CD4-positive, alpha-beta T cell (primary cell): ENCODE measurements at regions not wholly inside any gene's neighbourhood (a gene's known extent, or its start where the extent isn't known, plus 50 kb on each side); places are given as distances from the start of the nearest gene placed in this dataset.

Experiments used
- ATAC-seq: fragments of 200-7000 bp; cut with Tn5 transposase; one replicate; pipeline ENCODE4 v1.10.0; 2022; ENCODE audit warnings: mild to moderate bottlenecking; ENCODE audit not compliant: poor library complexity
- CTCF ChIA-PET: fragments of 350-600 bp; sonication (Branson Sonifier 250); formaldehyde crosslinking; loops from one replicate; lab custom pipeline; 2021; ENCODE audit warnings: antibody characterized with exemption, inconsistent platforms; lab: Charles Lee
- POLR2A ChIA-PET: fragments of 350-600 bp; sonication (Branson Sonifier 250); formaldehyde crosslinking; loops from one replicate; lab custom pipeline; 2021; ENCODE audit warnings: antibody characterized with exemption, inconsistent platforms; lab: Charles Lee
- DNase-seq, 14 experiments: peaks; one replicate each; pipeline ENCODE4 v3.0.0-alpha.2; 2013 to 2020; ENCODE audit warnings: mixed read lengths in 2 of 14
- H3K27ac ChIP-seq, 2 donors: one replicate each; pipeline versions ENCODE4 v1.5.1 to v1.7.0; 2013; ENCODE audit warnings: low read length in 2 of 2, low read depth in 1 of 2, mild to moderate bottlenecking in 1 of 2
- H3K27me3 ChIP-seq, 2 experiments: 1 replicate in 1 of 2; 2 replicates in 1 of 2; pipeline versions ENCODE4 v1.6.1 to v1.7.0; 2013; ENCODE audit warnings: low read length in 2 of 2, control low read depth in 1 of 2, mild to moderate bottlenecking in 1 of 2, moderate library complexity in 1 of 2; ENCODE audit not compliant: insufficient read depth in 2 of 2, control insufficient read depth in 1 of 2
- H3K36me3 ChIP-seq: one replicate; pipeline ENCODE4 v1.6.1; 2013; ENCODE audit warnings: low read length, control low read depth; ENCODE audit not compliant: insufficient read depth
- H3K4me1 ChIP-seq: one replicate; pipeline ENCODE4 v1.6.1; 2013; ENCODE audit warnings: low read length, control low read depth; ENCODE audit not compliant: insufficient read depth
- H3K4me3 ChIP-seq: one replicate; pipeline ENCODE4 v1.5.1; 2013; ENCODE audit warnings: mild to moderate bottlenecking, low read length, moderate library complexity
- H3K9me3 ChIP-seq, 2 experiments: 1 replicate in 1 of 2; 2 replicates in 1 of 2; pipeline versions ENCODE4 v1.6.1 to v1.7.0; 2013; ENCODE audit warnings: low read length in 2 of 2, mild to moderate bottlenecking in 2 of 2, control low read depth in 1 of 2, moderate library complexity in 1 of 2; ENCODE audit not compliant: control insufficient read depth in 1 of 2, insufficient read depth in 1 of 2
- H3K27ac Mint-ChIP-seq: one replicate; pipeline ENCODE4 v1.8.0; 2020; ENCODE audit warnings: mixed read lengths
- H3K27me3 Mint-ChIP-seq: one replicate; pipeline ENCODE4 v1.8.0; 2021; ENCODE audit warnings: mixed read lengths
- H3K36me3 Mint-ChIP-seq: one replicate; pipeline ENCODE4 v1.8.0; 2021; ENCODE audit warnings: low read depth, mixed read lengths
- H3K4me1 Mint-ChIP-seq: one replicate; pipeline ENCODE4 v1.8.0; 2021; ENCODE audit warnings: low read depth, mixed read lengths
- H3K4me3 Mint-ChIP-seq: one replicate; pipeline ENCODE4 v1.8.0; 2020; ENCODE audit warnings: mild to moderate bottlenecking, mixed read lengths
- H3K9me3 Mint-ChIP-seq: one replicate; pipeline ENCODE4 v1.8.0; 2020; ENCODE audit warnings: mixed read lengths
- CTCF ChIP-seq: fragments of 200-600 bp; IDR thresholded peaks from one replicate; pipeline ENCODE4 v1.8.0; 2022; ENCODE audit warnings: antibody characterized with exemption, mild to moderate bottlenecking
- intact Hi-C, 2 experiments: fragments of 100-400 bp; cut with DNase I in 1 of 2; cut with micrococcal nuclease in 1 of 2; formaldehyde crosslinking; loops; one replicate each; pipeline versions ENCODE4 v1.15.1 to v1.9.0; 2023 to 2025; cut with DNase I, micrococcal nuclease

- CTCF ChIA-PET = no interaction called here
- Histone ChIP-seq H3K9me3 (peaks cover 0 to 5% of the 10 kb centered on the region in 2 experiments), H3K36me3 (no peaks in the 10 kb centered on the region), H3K27ac (no peak overlapping the region), H3K4me3 (no peak overlapping the region), H3K4me1 (no peaks in the 10 kb centered on the region), H3K27me3 (no peaks in the 10 kb centered on the region)
- no peaks in the 10 kb centered on the region for H3K27me3 Mint-ChIP-seq
- intact Hi-C loops = no loop called here
- no peaks in the 10 kb centered on the region for H3K4me1 Mint-ChIP-seq
- H3K9me3 Mint-ChIP-seq = no peaks in the 10 kb centered on the region
- H3K4me3 Mint-ChIP-seq = no peak overlapping the region
- DNase-seq (no peak), ATAC-seq (no peak)
- no peak for TF ChIP-seq CTCF
- no peak overlapping the region for H3K27ac Mint-ChIP-seq
- POLR2A ChIA-PET = no interaction called here
- no peaks in the 10 kb centered on the region for H3K36me3 Mint-ChIP-seq
These were observed 181.4 kb downstream of the GNAT3 start for GRCh38 chr7:80330434-80330833.

- ChIA-PET CTCF (no interaction called here), POLR2A (no interaction called here)
- TF ChIP-seq CTCF = no peak
- no peak overlapping the region for H3K4me3 Mint-ChIP-seq
- intact Hi-C loops = no loop called here
- H3K4me1 ChIP-seq = no peaks in the 10 kb centered on the region
- ATAC-seq (no peak), DNase-seq (no peak)
- no peaks in the 10 kb centered on the region for H3K27me3 Mint-ChIP-seq
- peaks cover 0 to 10% of the 10 kb centered on the region in 2 experiments for H3K9me3 ChIP-seq
- H3K36me3 ChIP-seq = no peaks in the 10 kb centered on the region
- no peak overlapping the region for H3K27ac Mint-ChIP-seq
- no peak overlapping the region for H3K4me3 ChIP-seq
- H3K27ac ChIP-seq = no peak overlapping the region
- no peaks in the 10 kb centered on the region for H3K9me3 Mint-ChIP-seq
- H3K27me3 ChIP-seq = no peaks in the 10 kb centered on the region
- no peaks in the 10 kb centered on the region for H3K36me3 Mint-ChIP-seq
- no peaks in the 10 kb centered on the region for H3K4me1 Mint-ChIP-seq
These were observed 187.8 kb downstream of the GNAT3 start for GRCh38 chr7:80324032-80324431.

GRCh38 chr7:80319461-80319860 lies 184.8 kb downstream of the GNAI1 start:
- no peak for DNase-seq
- Mint-ChIP-seq H3K9me3 (no peaks in the 10 kb centered on the region), H3K4me3 (no peak overlapping the region), H3K36me3 (no peaks in the 10 kb centered on the region), H3K27ac (no peak overlapping the region), H3K27me3 (no peaks in the 10 kb centered on the region), H3K4me1 (no peaks in the 10 kb centered on the region)
- CTCF ChIA-PET = no interaction called here
- Histone ChIP-seq H3K4me3 (no peak overlapping the region), H3K27ac (no peak overlapping the region), H3K4me1 (no peaks in the 10 kb centered on the region), H3K9me3 (peaks cover 0 to 4% of the 10 kb centered on the region in 2 experiments), H3K36me3 (no peaks in the 10 kb centered on the region), H3K27me3 (no peaks in the 10 kb centered on the region)
- no peak for TF ChIP-seq CTCF
- POLR2A ChIA-PET = no interaction called here
- no peak for ATAC-seq
- intact Hi-C loops = loop anchor here in 1 of 2 experiments (10.0 kb wide), 1 partner anchor 185 kb away; the partner anchor contains the start of gene GNAI1
